HepG2 (cell line): ENCODE measurements at regions not wholly inside any gene's neighbourhood (a gene's known extent, or its start where the extent isn't known, plus 50 kb on each side); places are given as distances from the start of the nearest gene placed in this dataset.

Source experiments
- DDIT3 ChIP-seq: sonication (generic); formaldehyde crosslinking; IDR thresholded peaks from 2 replicates; pipeline ENCODE4 v1.4.0; 2020; ENCODE audit warnings: mild to moderate bottlenecking, missing genetic modification reagents
- ETV6 ChIP-seq: sonication (generic); formaldehyde crosslinking; conservative IDR thresholded peaks from 2 replicates; pipeline ENCODE4 v1.4.0; 2020; ENCODE audit warnings: missing genetic modification reagents
- GABPB1 ChIP-seq: IDR thresholded peaks from 2 replicates; pipeline ENCODE4 v1.6.1; 2016; ENCODE audit warnings: mild to moderate bottlenecking, missing genetic modification reagents, moderate library complexity, missing compliant biosample characterization
- GATAD2A ChIP-seq: IDR thresholded peaks from 2 replicates; pipeline ENCODE4 v1.6.1; 2016
- GFI1 ChIP-seq: sonication (generic); formaldehyde crosslinking; IDR thresholded peaks from 2 replicates; pipeline ENCODE4 v1.5.0; 2020; ENCODE audit warnings: missing genetic modification reagents, mild to moderate bottlenecking, borderline replicate concordance
- KDM6A ChIP-seq: IDR thresholded peaks from 2 replicates; pipeline ENCODE4 v1.6.1; 2016; ENCODE audit warnings: low read depth
- NR2C2 ChIP-seq: sonication (generic); formaldehyde crosslinking; IDR thresholded peaks from 2 replicates; pipeline ENCODE4 v1.4.0; 2020; ENCODE audit warnings: missing genetic modification reagents, mild to moderate bottlenecking, moderate library complexity, borderline replicate concordance
- PRDM4 ChIP-seq: sonication (generic); formaldehyde crosslinking; IDR thresholded peaks from 2 replicates; pipeline ENCODE4 v1.9.0; 2021; ENCODE audit warnings: missing genetic modification reagents, borderline replicate concordance
- RFX1 ChIP-seq: fragments of 450-650 bp; IDR thresholded peaks from 2 replicates; pipeline ENCODE4 v1.6.1; 2017
- ZBTB38 ChIP-seq: sonication (generic); formaldehyde crosslinking; IDR thresholded peaks from 2 replicates; pipeline ENCODE4 v1.5.1; 2020; ENCODE audit warnings: mild to moderate bottlenecking, missing genetic modification reagents
- ZBTB40 ChIP-seq, 2 experiments: fragments of 450-650 bp in 1 of 2; sonication (generic) in 1 of 2; formaldehyde crosslinking in 1 of 2; IDR thresholded peaks; 2 replicates each; pipeline versions ENCODE4 v1.6.1 to v1.8.0; 2016 to 2022; ENCODE audit warnings: antibody characterized with exemption in 1 of 2, mild to moderate bottlenecking in 1 of 2, missing genetic modification reagents in 1 of 2
- ZNF329 ChIP-seq: sonication (generic); formaldehyde crosslinking; IDR thresholded peaks from 2 replicates; pipeline ENCODE4 v1.9.0; 2021; ENCODE audit warnings: low read depth, mild to moderate bottlenecking, missing genetic modification reagents
- ZNF550 ChIP-seq: sonication (generic); formaldehyde crosslinking; IDR thresholded peaks from 2 replicates; pipeline ENCODE4 v1.4.0; 2020; ENCODE audit warnings: mild to moderate bottlenecking, missing genetic modification reagents, borderline replicate concordance
- ZNF691 ChIP-seq: sonication (generic); formaldehyde crosslinking; IDR thresholded peaks from 2 replicates; pipeline ENCODE4 v1.4.0; 2020; ENCODE audit warnings: missing genetic modification reagents, low read depth, mild to moderate bottlenecking, borderline replicate concordance
- ZNF878 ChIP-seq: sonication (generic); formaldehyde crosslinking; IDR thresholded peaks from 2 replicates; pipeline ENCODE4 v1.8.1; 2023; ENCODE audit warnings: mild to moderate bottlenecking, missing genetic modification reagents, moderate library complexity

- no peak for TF ChIP-seq PRDM4 (CRISPR knock-in tag)
- peak; percentile 94 for TF ChIP-seq ZNF878 (CRISPR knock-in tag)
- no peak for TF ChIP-seq RFX1
- TF ChIP-seq NR2C2 = peak; percentile 77; the same call in 1 of the 2 replicates
- no peak for TF ChIP-seq ZNF691 (CRISPR knock-in tag)
- no peak for TF ChIP-seq ZBTB40 (IDR thresholded peaks at IDR 0.05)
- TF ChIP-seq ZBTB40 (CRISPR knock-in tag; IDR thresholded peaks at IDR 0.05) = no peak; the same call in 1 of the 2 replicates
- peak; percentile 83; the same call in 1 of the 2 replicates for TF ChIP-seq ZBTB38 (CRISPR knock-in tag)
- no peak for TF ChIP-seq ZNF550
- TF ChIP-seq GABPB1 (CRISPR knock-in tag) = peak; percentile 68
- TF ChIP-seq GFI1 = peak; percentile 80
- no peak for TF ChIP-seq DDIT3
- peak; percentile 99 for TF ChIP-seq GATAD2A (CRISPR knock-in tag)
- peak; percentile 93 for TF ChIP-seq KDM6A
- no peak for TF ChIP-seq ZNF329 (CRISPR knock-in tag)
- TF ChIP-seq ETV6 (CRISPR knock-in tag) = no peak
Observed at GRCh38 chr20:53763707-53764414, 170.2 kb upstream of the ZNF217 start (continued).
